Endothelial cell of umbilical vein (primary cell): ENCODE measurements at regions not wholly inside any gene's neighbourhood (a gene's known extent, or its start where the extent isn't known, plus 50 kb on each side); places are given as distances from the start of the nearest gene placed in this dataset.

Experiments
- BruUV-seq: library from RNA; stranded (reverse); fragments of 400-500 nt; replicated peaks from 2 replicates; lab custom pipeline; 2021; lab: Mats Ljungman, UMichigan
- CTCF ChIA-PET: fragments of 300-600, 350-600 bp; sonication (Branson Sonifier 250); formaldehyde crosslinking; loops from one replicate; lab custom pipeline; 2021; ENCODE audit warnings: antibody characterized with exemption, inconsistent platforms; lab: Charles Lee
- POLR2A ChIA-PET: fragments of 300-600, 350-600 bp; sonication (Branson Sonifier 250); formaldehyde crosslinking; loops from one replicate; lab custom pipeline; 2021; ENCODE audit warnings: antibody characterized with exemption, inconsistent platforms; lab: Charles Lee
- DNase-seq: peaks from one replicate; pipeline ENCODE4 v3.0.0-alpha.2; 2011; ENCODE audit warnings: low read depth, low spot score
- FAIRE-seq: peaks from 2 replicates; lab custom pipeline; 2011; peaks lifted over from hg19 to GRCh38; lab: Jason Lieb, UNC
- H2AFZ ChIP-seq: 2 replicates; pipeline ENCODE4 v1.6.0; 2012; ENCODE audit warnings: low read depth, low read length, control low read depth, inconsistent platforms
- H3K27ac ChIP-seq: 2 replicates; pipeline ENCODE4 v1.5.1; 2011; ENCODE audit warnings: low read depth, mild to moderate bottlenecking, control low read depth, low read length, moderate library complexity; ENCODE audit not compliant: insufficient read depth
- H3K27me3 ChIP-seq, 2 experiments: 2 replicates each; pipeline versions ENCODE4 v1.6.0 to v1.6.1; 2011; ENCODE audit warnings: low read length in 2 of 2, mixed read lengths in 1 of 2; ENCODE audit not compliant: control insufficient read depth in 2 of 2, insufficient read depth in 2 of 2
- H3K36me3 ChIP-seq, 2 experiments: 2 replicates in 1 of 2; 3 replicates in 1 of 2; pipeline ENCODE4 v1.5.1; 2011; ENCODE audit warnings: low read length in 2 of 2, mild to moderate bottlenecking in 1 of 2, moderate library complexity in 1 of 2; ENCODE audit not compliant: control insufficient read depth in 2 of 2, insufficient read depth in 2 of 2; ENCODE audit errors: extremely low read depth in 1 of 2
- H3K4me1 ChIP-seq: 3 replicates; pipeline ENCODE4 v1.5.1; 2011; ENCODE audit warnings: mild to moderate bottlenecking, low read length; ENCODE audit not compliant: control insufficient read depth, insufficient read depth; ENCODE audit errors: extremely low read depth
- H3K4me2 ChIP-seq: 2 replicates; pipeline ENCODE4 v1.6.1; 2011; ENCODE audit warnings: low read length, control low read depth, mixed read lengths; ENCODE audit not compliant: insufficient read depth
- H3K4me3 ChIP-seq, 3 experiments: fragments of 200-600 bp in 1 of 3; sonication (generic), shearing (Covaris generic) in 1 of 3; replicated peaks in 1 of 3; 2 replicates each; pipeline ENCODE4 v1.5.1; 2011 to 2016; ENCODE audit warnings: control low read depth in 3 of 3, low read length in 3 of 3, mild to moderate bottlenecking in 2 of 3, inconsistent platforms in 1 of 3, low read depth in 1 of 3, moderate library complexity in 1 of 3; ENCODE audit not compliant: insufficient read depth in 1 of 3
- H3K79me2 ChIP-seq: 2 replicates; pipeline ENCODE4 v1.6.0; 2012; ENCODE audit warnings: low read length, inconsistent platforms; ENCODE audit not compliant: control insufficient read depth, insufficient read depth
- H3K9ac ChIP-seq: replicated peaks from 2 replicates; pipeline ENCODE3; 2011; ENCODE audit warnings: low read length, control low read depth; ENCODE audit not compliant: insufficient read depth; ENCODE audit errors: extremely low read depth
- H3K9me1 ChIP-seq: replicated peaks from 3 replicates; pipeline ENCODE4 v1.6.0; 2011; ENCODE audit warnings: mild to moderate bottlenecking, low read length; ENCODE audit not compliant: control insufficient read depth, insufficient read depth; ENCODE audit errors: extremely low read depth
- H3K9me3 ChIP-seq: replicated peaks from 2 replicates; pipeline ENCODE4 v1.5.1; 2012; ENCODE audit warnings: low read length, inconsistent platforms; ENCODE audit not compliant: control insufficient read depth, insufficient read depth
- H4K20me1 ChIP-seq: replicated peaks from 2 replicates; pipeline ENCODE3; 2011; ENCODE audit warnings: mild to moderate bottlenecking, low read length; ENCODE audit not compliant: control insufficient read depth, insufficient read depth; ENCODE audit errors: extremely low read depth
- CTCF ChIP-seq, 2 donors: IDR thresholded peaks; 1 replicate in 1 of 2; 2 replicates in 1 of 2; pipeline ENCODE4 v1.5.1; 2011; ENCODE audit warnings: low read length in 2 of 2, mild to moderate bottlenecking in 2 of 2, moderate library complexity in 2 of 2, control low read depth in 1 of 2, inconsistent platforms in 1 of 2, low read depth in 1 of 2; ENCODE audit not compliant: insufficient read depth in 1 of 2; ENCODE audit errors: extremely low read depth in 1 of 2
- EZH2 ChIP-seq: IDR thresholded peaks from 2 replicates; pipeline ENCODE4 v1.6.1; 2012; ENCODE audit warnings: borderline replicate concordance, low read depth, mild to moderate bottlenecking, moderate library complexity, low read length, inconsistent platforms; ENCODE audit not compliant: severe bottlenecking
- FOS ChIP-seq: IDR thresholded peaks from 2 replicates; pipeline ENCODE4 v1.6.1; 2011; ENCODE audit warnings: mild to moderate bottlenecking, low read length, moderate library complexity, borderline replicate concordance; ENCODE audit not compliant: insufficient read depth
- GATA2 ChIP-seq: IDR thresholded peaks from 2 replicates; pipeline ENCODE4 v1.7.0; 2011; ENCODE audit warnings: low read depth, mild to moderate bottlenecking, moderate library complexity, mixed read lengths, low read length; ENCODE audit not compliant: insufficient read length, insufficient read depth
- JUN ChIP-seq: IDR thresholded peaks from 2 replicates; pipeline ENCODE4 v1.6.1; 2011; ENCODE audit warnings: borderline replicate concordance, low read depth; ENCODE audit not compliant: insufficient read length, insufficient read depth
- MYC ChIP-seq: IDR thresholded peaks from one replicate; pipeline ENCODE4 v1.6.1; 2011; ENCODE audit warnings: mild to moderate bottlenecking, low read depth, low read length
- POLR2A ChIP-seq: IDR thresholded peaks from 2 replicates; pipeline ENCODE4 v1.6.1; 2012; ENCODE audit warnings: low read depth, mild to moderate bottlenecking, control low read depth, low read length
- POLR2AphosphoS5 ChIP-seq: IDR thresholded peaks from 2 replicates; pipeline ENCODE4 v1.6.1; 2012; ENCODE audit warnings: low read depth, mild to moderate bottlenecking, control low read depth, low read length, moderate library complexity; ENCODE audit not compliant: insufficient read depth
- dilution Hi-C: fragments of 300-500 bp; cut with MboI; formaldehyde crosslinking; loops from one replicate; pipeline ENCODE4 v1.15.0; 2019; ENCODE audit warnings: low sequenced_read_pairs; ENCODE audit not compliant: extremely low pct_ligation_motif_present
- intact Hi-C: fragments of 100-400 bp; cut with micrococcal nuclease; formaldehyde crosslinking; loops from one replicate; pipeline ENCODE4 v1.10.0; 2022
- TF ChIP-seq, protein P1 (sequence below): IDR thresholded peaks from 2 replicates; pipeline ENCODE4 v1.6.1; 2011; ENCODE audit not compliant: insufficient read depth, insufficient read length

- Histone ChIP-seq H3K4me3 (no peak overlapping the region), H3K9ac (no peak overlapping the region), H3K36me3 (no peaks in the 10 kb centered on the region), H2AFZ (no peak overlapping the region), H3K27ac (no peak overlapping the region), H3K4me1 (no peaks in the 10 kb centered on the region), H3K4me2 (no peak overlapping the region), H4K20me1 (no peaks in the 10 kb centered on the region), H3K9me1 (no peaks in the 10 kb centered on the region), H3K79me2 (no peaks in the 10 kb centered on the region), H3K27me3 (no peaks in the 10 kb centered on the region), H3K9me3 (no peaks in the 10 kb centered on the region)
- ChIA-PET POLR2A (no interaction called here), CTCF (no interaction called here)
- BruUV-seq, result no TSS peak
- TF ChIP-seq GATA2, result no peak
- TF ChIP-seq FOS, result no peak
- no peak for TF ChIP-seq POLR2A
- TF ChIP-seq MYC, result no peak
- TF ChIP-seq JUN, result no peak
- TF ChIP-seq, protein P1, sequence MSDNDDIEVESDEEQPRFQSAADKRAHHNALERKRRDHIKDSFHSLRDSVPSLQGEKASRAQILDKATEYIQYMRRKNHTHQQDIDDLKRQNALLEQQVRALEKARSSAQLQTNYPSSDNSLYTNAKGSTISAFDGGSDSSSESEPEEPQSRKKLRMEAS, result no peak
- TF ChIP-seq POLR2AphosphoS5, result no peak
- TF ChIP-seq EZH2, result no peak
- TF ChIP-seq CTCF (IDR thresholded peaks at IDR 0.05; ENCODE audit: extremely low read depth in 1 of 2, insufficient read depth in 1 of 2, low read depth in 1 of 2, low read length in 2 of 2), result no peak
- dilution Hi-C loops (no loop called here), intact Hi-C loops (no loop called here)
- FAIRE-seq (no peak), DNase-seq (no peak)
These were observed 116.2 kb upstream of the PRL start for GRCh38 chr6:22412994-22413393.
